Stimulated activated CD4-positive, alpha-beta T cell treated with anti-CD3 and anti-CD28 coated beads, Interleukin-1b, Interleukin-23, amount 100 ng/mL, for 4 hours (primary cell): ENCODE measurements at regions not wholly inside any gene's neighbourhood (a gene's known extent, or its start where the extent isn't known, plus 50 kb on each side); places are given as distances from the start of the nearest gene placed in this dataset.
"Not testable (repeated sequence)": the region's sequence is repeated elsewhere in the genome, so short reads cannot be mapped to it uniquely, and the experiment has no call there.

Source experiments
- DNase-seq, 2 donors: peaks; one replicate each; pipeline ENCODE4 v3.0.0-alpha.2; 2020; ENCODE audit warnings: low read depth in 2 of 2

DNA sequence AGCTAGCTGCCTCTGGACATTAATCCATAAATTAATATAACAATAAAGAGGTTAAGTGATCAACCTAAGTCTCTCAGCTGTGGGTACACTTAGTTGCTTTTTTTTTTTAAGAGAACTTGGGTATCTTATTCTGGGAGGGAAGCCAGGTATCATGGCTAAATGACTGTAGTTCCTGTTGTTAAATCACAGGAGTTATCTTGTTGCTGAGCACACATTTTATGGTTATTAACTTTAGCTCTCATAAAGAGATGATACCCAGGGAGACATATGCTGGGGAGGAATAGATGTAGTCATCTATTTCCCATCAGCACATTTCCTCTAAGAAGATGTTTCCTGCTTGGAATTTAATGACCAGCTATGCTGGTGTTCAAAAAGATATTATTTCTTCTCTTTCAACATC, 227.8 kb downstream of the PTGER3 start:
- no peak for DNase-seq

DNA sequence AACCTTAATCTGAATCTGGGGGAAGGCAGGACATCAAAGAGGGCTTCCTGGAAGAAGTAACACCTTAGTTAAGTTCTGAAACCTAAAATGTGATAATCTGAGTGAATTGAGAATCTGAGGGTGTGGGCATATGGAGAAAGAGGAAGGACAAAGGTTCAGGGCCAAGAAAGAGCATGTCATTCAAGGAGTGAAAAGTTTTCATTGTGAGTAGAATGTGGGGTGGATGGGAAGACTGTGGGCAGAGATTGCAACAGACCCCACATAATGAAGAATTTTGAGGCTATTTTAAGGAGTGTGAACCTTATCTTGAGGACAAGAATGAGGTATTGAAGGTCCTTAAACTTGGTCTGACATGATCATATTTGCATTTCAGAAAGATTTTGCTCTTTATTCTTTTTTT, 227.2 kb downstream of the PTGER3 start:
- DNase-seq: no peak

DNA sequence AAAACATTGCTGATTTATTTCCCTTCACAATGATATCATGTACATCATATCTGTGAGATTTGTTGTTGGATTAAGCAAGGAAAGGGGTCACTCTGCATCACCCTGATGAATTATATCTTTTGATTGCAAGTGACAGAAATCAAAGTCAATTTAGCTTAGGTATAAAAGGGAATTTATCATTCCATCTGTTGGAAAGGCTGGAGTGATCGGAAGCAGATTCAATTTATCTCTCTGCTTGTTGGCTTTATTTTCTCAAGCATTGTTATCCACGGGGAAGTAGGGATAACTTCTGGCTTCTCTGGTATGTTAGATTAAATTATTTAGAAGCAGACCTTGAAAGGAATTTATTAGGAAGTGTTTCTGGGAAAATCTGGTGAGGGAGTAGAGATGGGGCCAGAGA, 226.6 kb downstream of the PTGER3 start:
- DNase-seq: no peak

DNA sequence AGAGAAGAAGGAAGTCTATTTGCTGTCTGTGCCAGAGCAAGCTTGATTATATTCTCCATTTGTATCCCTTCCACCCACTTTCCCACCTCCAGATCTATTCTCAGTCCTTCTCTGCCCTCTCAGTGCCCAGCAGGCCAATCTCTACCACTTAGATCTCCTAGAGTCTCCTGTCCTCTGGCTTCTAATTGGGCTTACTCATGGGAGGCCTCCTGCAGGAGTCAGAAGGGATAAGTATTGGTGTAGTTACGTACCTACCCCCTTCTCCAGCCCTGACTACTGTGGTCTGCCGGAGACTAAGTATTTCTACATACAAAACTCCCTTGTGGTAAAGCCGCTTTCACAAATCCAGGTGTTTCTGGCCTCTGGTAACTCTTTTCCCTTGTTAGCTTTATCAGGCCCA, 221.2 kb downstream of the PTGER3 start:
- no peak for DNase-seq

DNA sequence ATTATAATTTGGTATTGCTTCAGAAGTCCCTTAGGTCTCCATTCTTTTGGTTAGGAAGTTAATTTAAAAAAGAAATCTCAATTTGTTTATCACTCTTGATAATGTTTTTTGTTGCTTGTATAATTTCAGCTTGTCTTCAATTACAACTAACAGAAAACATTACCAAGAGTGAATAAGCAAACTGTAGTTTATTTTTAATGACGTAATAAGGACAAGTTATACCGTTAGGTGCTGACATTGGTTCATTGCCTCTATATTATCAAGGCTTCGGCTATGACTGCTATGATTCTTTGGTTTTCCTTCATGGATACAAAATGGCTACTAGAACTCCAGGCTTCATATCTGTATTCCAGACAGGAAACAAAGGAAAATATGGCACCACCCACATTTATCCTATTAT, 220.6 kb downstream of the PTGER3 start:
- no peak for DNase-seq

DNA sequence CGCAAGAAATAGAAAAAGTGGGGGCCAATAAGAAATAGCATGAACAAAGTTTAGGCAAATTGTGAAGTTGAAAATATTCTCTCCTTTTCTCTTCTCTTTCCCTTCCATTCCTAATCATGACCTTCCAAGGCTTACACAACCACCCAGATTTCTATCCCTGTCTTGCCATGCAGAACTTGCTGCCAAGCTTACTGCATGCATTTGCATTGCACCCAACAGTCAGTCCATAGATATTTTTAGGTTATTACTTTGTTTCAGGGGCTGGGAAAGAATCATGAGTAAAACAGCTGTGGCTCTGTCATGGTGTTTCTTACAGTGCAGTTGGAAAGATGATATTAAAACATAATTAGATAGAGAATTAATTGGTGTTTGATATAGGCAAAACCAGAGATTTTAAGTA, 219.4 kb downstream of the PTGER3 start:
- no peak for DNase-seq

DNA sequence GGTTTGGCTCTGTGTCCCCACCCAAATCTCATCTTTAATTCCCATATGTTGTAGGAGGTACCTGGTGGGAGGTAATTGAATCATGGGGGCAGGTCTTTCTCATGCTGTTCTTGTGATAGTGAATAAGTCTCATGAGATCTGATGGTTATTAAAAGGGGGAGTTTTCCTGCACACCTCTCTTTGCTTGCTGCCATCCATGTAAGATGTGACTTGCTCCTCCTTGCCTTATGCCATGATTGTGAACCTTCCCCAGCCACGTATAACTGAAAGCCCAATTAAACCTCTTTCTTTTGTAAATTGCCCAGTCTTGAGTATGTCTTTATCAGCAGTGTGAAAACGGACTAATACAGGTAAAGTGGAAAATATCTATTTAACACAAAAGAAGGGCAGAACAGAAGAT, 213.3 kb downstream of the PTGER3 start:
- not testable (repeated sequence) for DNase-seq

DNA sequence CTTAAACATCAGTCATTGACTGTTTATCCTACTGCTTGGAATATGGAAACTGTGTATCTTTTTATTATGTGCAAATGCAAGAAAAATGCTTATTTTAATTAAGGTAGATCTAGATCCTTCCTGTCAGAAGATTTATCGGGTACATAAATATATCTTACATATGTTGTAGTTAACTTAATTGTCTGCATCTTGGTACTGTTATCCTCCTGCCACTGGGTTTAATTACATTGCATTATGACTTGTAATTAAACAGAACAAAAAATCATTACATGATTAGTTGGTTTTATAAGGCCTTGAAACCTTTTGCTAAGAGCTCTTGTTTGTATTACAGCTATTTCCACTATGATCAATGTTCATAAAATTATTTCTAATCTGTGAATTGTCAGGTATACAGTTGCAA, 211.2 kb downstream of the PTGER3 start:
- no peak for DNase-seq

DNA sequence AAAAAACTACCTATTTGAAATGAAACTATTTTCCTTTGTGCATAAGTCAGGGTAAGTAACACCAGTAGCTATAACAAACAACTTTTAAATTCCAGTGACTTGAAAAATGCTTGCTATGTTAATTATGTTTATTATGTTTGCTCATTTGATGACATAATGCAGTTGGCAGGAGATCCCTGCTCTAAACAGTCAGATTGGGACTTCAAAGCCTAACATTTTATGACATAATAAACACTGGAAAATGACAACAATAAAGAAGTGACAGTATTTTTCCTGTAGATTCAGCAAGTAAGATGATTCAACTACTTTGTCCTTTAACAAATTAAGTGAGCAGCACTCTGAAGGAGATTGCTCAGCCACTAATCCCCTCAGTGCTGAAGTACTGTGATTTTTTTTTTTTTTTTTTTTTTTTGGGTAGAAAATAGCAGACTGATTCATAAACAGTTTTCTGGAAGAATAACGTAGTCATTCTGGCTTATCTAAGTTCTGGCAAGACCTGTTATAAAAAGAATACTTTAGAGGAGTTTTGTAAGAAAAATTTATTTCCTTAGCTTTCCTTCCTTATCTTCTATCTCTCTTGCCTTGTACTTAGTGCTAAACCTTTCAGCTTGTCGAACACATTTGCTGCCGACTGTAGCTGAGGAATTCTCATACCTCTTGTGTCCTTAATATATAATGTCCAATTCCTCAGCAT, 207.2 kb downstream of the PTGER3 start:
- no peak for DNase-seq

DNA sequence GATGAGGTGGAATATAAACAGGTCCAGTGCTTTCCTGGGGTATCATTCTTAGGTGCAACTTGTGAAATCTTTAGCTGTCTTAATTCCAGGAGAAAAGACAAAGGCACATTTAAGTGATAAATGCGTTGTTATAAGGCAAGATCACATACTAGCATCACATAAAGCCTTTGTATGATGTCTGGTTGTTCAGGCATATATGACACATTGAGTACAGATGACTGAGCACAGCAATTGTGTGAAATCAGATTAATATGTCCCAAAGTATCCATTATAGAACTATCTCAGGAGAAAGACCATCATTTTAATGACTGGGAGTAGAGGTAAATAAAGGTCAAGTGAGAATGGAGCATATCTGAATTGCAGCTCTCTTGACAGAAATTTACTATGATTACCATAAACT, 205.1 kb downstream of the PTGER3 start:
- no peak for DNase-seq

DNA sequence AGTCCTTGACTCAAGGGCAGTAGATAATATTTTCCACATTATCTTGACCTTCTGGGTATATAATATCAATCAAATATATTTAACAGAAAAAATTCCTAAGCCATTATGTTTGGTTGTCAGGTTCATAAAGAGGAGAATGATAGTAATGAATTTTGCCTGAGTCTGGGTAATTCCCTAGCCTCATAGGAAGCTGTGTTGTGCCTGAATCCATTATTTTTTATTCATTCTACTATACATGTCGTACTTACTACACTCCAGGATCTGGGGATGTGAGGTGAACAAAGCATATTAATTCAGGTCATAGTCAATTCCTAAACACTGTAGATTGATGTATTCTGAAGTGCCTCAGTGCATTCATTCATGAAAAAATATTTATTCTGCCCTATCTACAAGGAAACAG, 204.2 kb downstream of the PTGER3 start:
- no peak for DNase-seq

DNA sequence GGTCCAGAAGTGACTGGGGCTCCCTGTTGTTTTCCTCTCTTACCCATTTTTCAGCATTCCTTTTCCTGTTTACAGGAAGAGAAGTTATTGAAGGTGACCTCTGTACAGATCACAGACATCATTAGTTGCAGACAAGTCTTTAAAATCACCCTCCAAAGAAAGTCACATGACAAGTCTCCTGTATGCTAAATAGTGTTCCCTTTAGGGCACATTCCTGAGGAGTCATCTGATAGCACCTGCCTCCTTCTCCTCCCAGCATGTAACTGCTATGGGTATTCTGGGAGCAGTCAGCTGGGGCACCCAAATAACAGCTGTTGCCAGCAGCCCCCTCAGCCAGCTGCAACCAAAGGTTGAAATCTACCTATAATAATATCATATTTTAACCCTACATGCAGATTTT, 200.6 kb downstream of the PTGER3 start:
- DNase-seq: no peak

DNA sequence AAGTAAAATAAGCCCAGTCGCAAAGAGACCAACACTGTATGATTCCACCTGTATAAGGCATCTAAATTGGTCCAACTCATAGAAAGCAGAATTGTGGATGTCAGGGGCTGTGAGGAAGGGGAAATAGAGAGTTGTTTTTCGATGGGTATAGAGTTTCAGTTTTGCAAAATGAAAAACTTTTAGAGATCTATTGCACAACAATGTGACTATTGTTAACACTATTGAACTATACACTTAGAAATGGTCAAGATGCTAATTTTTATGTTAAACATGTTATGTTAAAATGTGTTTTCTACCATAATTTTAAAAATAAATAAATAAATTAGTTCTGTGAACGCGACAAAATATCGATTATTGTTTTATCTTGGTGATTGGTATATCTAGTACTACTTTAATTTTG, 192.4 kb downstream of the PTGER3 start:
- no peak for DNase-seq

DNA sequence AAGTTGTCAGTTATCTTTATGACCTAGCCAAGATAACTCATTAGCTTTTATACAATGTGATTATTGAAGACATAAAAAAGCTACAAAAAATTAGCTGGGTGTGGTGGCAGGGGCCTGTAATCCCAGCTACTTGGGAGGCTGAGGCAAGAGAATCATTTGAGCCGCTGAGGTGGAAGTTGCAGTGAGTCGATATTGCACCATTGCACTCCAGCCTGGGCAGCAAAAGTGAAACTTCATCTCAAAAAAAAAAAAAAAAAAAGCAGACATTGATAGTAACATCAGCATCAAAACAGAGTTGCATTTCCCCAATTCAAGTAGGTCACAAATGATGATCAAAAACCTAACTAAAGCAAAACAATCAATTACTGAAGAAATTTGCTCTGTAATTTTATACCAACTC, 191.4 kb downstream of the PTGER3 start:
- no peak for DNase-seq

DNA sequence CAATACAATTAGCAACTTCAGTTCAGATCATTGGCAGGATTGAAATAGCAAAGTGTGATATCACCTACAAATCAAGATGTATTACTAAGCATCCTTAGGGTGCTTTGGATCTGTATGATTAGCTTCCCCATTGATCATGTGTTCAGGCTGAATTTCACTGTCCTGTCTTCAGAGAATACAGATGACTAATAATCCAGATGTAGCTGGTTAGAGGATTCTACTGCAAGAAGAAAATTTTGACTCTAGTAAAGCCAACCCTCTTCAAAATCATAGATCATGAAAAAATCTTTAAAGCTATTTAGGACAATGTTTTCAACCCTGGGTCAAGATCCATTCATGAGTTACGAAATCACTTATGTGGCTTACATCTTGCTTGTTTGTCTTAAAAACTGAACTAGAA, 184.4 kb downstream of the PTGER3 start:
- DNase-seq: no peak

DNA sequence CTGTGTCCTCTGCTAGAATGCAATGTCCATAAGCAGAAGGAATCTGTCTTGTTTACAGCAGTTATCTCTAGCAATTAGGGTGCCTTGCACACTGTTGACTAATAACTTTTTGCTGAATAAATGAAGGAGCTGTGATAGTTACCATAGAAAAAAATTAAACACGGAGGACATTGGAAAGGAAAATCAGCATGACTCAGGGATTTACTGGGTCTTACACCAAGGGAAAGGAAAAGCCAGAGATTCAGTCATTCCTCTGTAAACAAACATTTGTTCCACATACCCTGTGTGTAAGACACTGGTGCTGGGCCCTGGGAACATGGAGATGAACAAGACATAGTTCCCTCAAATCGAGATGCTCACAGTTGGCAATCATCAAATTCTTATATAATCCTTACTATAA, 183.3 kb downstream of the PTGER3 start:
- DNase-seq: no peak

DNA sequence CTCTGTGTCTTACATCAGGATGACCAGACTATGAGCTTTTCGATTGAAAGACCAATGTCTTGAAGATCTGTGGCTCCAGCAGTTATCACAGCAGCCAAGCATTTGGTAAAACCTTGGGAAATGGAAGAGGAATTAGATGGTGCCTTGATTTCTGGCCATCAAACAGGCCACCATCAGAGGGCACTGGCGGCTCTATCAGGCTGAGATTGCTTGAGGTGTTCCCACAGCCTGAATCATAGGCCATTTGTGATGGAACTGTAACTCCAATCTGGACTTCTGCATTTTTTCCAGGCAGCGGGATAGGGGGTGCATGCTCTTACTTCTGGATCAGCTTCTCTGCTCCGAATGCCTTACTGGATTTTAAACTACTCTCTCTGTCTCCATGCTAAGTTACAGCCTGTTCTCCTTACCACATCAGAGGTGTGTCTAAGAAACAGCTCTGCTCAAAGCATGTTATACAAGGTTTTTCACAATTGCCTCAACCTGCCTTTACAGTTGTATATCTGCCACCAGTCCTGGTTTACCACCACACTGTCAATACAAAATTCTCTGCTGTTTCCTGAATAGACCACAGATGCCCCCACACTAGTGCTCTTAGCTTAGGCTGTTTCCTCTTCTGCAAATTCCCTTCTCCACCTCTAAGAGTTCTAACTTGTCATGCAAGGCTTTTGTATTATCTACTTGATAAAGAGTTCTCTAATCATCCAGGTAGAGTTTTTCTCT, 180.9 kb downstream of the PTGER3 start:
- DNase-seq: no peak

DNA sequence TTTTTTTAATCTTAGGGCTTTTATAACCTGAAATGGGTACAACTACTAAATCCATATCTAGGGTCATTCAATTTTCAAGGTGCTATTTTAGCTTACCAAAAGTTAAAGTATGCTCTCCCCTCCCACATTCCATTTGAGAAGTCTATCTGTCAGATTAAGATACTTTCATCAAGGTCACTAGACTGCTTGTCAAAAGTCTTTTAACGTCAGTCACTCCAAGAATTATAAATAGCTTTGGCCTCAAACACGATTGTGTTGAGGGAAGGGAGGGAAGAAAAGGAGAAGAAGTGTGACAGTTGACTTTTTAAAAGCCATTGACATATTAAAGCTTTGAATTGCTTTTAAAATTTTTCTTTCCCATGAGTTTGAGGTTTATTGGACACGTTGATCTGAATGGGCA, 175.8 kb downstream of the PTGER3 start:
- DNase-seq: no peak

DNA sequence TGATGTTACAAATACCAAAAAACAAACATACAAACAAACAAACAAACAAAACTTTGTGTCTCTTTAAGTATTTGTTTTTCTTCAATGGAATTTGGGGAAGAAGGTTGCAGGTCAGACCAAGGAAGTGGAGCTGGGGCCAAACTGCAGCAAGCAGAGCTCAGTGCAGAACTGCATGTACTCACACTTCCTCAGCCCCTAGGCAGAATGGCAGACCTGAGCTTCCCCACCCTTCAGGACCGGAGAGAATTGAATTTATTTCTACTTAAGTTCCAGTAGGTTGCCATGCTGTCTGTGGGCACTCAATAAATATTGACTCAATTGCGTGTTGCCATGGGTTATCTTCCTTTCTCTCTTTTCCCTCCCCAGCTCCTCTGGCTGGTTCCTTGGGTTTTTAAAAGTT, 173.6 kb downstream of the PTGER3 start:
- no peak for DNase-seq

DNA sequence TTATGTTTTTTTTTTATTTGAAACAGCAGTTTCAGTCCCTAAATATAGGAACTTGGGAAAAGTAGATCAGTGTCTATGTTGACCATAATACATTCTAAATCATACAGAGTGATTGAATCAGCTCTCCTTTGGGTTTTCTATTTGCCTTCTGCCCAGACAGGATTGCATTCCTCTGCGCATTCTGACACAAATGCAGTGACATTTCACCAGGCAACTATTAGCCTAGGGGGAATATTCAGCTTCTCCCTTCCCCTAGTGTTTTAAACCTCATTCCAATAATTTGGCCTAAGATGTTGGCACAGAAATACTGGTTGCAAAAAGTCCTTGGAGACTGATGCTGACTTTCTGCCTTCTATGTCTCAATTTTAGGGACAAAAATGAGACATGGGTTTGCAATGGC, 172.8 kb downstream of the PTGER3 start:
- no peak for DNase-seq

DNA sequence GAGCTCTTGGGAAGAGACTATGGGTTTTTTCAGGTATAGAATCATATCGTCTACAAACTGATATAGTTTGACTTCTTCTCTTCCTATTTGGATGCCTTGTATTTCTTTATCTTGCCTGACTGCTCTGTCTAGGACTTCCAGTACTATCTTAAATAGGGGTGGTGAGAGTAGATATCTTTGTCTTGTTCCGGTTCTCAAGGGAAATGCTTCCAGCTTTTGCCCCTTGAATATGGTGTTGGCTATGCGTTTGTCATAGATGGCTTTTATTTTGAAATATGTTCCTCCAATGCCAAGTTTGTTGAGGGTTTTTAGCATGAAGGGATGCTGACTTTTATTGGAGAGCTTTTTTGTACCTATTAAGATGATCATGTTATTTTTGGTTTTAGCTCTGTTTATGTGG, 170.3 kb downstream of the PTGER3 start:
- DNase-seq: no peak

DNA sequence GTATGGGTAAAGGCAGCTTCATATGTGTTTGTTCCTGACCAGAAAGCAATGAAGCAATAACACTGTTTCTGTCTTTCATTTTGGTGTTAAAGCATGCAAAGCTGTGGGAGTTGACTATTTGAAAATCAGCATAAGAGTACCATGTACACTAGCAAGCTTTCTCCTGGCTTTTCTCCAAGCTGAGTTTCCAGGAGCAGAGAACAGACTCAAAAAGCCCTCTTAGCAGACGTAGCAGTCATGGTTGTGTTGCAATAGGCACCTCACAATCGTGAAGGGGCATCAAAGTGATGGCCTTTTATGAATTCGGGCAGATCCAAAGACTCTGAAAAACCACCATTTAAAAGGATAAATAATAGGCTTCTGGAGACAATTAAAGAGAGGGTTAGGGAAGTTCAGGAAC, 159.7 kb downstream of the PTGER3 start:
- DNase-seq: no peak

DNA sequence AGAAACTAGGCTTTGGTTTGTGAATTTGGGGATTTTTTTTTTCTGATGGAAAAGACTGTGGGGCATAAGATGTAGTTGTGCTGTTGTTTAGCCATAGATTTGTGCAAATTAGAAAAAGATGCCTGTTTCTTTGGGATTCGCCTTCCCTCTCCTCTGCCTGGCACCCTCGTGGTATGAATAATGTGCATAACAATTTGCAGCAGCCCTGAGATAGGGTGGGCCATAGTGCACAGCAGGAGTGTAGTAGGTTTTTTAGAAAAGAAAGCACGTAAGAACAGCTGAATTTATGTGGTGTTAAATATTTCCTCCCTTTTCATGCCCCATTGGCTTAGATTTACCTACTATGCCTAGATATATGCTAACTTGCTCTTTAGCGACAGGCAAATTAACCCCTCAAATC, 158.9 kb downstream of the PTGER3 start:
- DNase-seq: no peak

DNA sequence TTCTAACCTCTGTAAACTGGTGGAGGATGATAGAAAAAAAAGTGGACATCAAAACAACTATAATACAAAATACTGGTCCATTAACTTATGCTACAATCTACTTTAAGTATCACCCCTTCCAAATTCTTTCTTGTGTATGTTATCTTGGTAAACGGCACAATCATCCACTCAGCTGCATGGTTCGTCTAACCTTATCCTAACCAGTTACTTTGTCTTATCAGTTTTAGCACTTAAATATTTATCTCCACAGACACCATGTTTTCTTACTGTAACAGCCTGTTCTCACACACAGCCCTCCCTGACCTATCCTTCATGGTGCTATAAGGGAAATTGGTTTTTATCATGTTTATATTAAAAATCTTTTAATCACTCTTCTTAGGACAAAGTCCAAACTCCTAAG, 157.2 kb downstream of the PTGER3 start:
- DNase-seq: no peak
